ENCODE measurements at regions not wholly inside any gene's neighbourhood (a gene's known extent, or its start where the extent isn't known, plus 50 kb on each side); places are given as distances from the start of the nearest gene placed in this dataset.

GRCh38 chr2:219697811-219698747, 70.6 kb downstream of the SLC4A3 start:
- TF ChIP-seq, protein P1, sequence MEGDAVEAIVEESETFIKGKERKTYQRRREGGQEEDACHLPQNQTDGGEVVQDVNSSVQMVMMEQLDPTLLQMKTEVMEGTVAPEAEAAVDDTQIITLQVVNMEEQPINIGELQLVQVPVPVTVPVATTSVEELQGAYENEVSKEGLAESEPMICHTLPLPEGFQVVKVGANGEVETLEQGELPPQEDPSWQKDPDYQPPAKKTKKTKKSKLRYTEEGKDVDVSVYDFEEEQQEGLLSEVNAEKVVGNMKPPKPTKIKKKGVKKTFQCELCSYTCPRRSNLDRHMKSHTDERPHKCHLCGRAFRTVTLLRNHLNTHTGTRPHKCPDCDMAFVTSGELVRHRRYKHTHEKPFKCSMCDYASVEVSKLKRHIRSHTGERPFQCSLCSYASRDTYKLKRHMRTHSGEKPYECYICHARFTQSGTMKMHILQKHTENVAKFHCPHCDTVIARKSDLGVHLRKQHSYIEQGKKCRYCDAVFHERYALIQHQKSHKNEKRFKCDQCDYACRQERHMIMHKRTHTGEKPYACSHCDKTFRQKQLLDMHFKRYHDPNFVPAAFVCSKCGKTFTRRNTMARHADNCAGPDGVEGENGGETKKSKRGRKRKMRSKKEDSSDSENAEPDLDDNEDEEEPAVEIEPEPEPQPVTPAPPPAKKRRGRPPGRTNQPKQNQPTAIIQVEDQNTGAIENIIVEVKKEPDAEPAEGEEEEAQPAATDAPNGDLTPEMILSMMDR (conservative IDR thresholded peaks at IDR 0.05; ENCODE audit: low read depth, low read length) = no peak
- no peak for TF ChIP-seq EZH2 (IDR thresholded peaks at IDR 0.05; ENCODE audit: low read length, unreplicated experiment)
- TF ChIP-seq EZH2phosphoT487 (IDR thresholded peaks at IDR 0.05; ENCODE audit: borderline replicate concordance, low read length) = no peak
